ENCODE measurements at regions not wholly inside any gene's neighbourhood (a gene's known extent, or its start where the extent isn't known, plus 50 kb on each side); places are given as distances from the start of the nearest gene placed in this dataset.

- Histone ChIP-seq H3K27ac (ENCODE audit: low read depth, low read length) (no peak overlapping the region), H3K4me1 (ENCODE audit: control insufficient read depth, low read length) (no peaks in the 10 kb centered on the region), H3K27me3 (ENCODE audit: control insufficient read depth, low read length) (no peaks in the 10 kb centered on the region), H3K4me2 (ENCODE audit: low read length) (no peak overlapping the region), H4K20me1 (ENCODE audit: control insufficient read depth, insufficient read depth, low read depth, low read length) (no peaks in the 10 kb centered on the region), H3F3A (ENCODE audit: control insufficient read depth, insufficient read depth) (no peaks in the 10 kb centered on the region), H3K9me2 (replicated peaks; ENCODE audit: control insufficient read depth, low read length) (no peaks in the 10 kb centered on the region), H3K79me2 (ENCODE audit: control insufficient read depth, low read length) (no peaks in the 10 kb centered on the region), H3K9me3 (ENCODE audit: control insufficient read depth, insufficient read depth, low read length) (no peaks in the 10 kb centered on the region), H3K4me3 (ENCODE audit: low read length) (no peak overlapping the region), H3K36me3 (ENCODE audit: control insufficient read depth, low read length) (no peaks in the 10 kb centered on the region)
- TF ChIP-seq EZH2phosphoT487 (IDR thresholded peaks at IDR 0.05; ENCODE audit: borderline replicate concordance, low read length) (no peak), CTCF (IDR thresholded peaks at IDR 0.05; ENCODE audit: low read depth, low read length, poor library complexity, severe bottlenecking) (no peak)
Measured at GRCh38 chr3:55191911-55192775, 264.3 kb upstream of the LRTM1 start.

GRCh38 chr3:55190331-55190730 is 262.5 kb upstream of the LRTM1 start:
- Histone ChIP-seq H3K9me2 (replicated peaks; ENCODE audit: control insufficient read depth, low read length) (no peaks in the 10 kb centered on the region), H3K79me2 (ENCODE audit: control insufficient read depth, low read length) (no peaks in the 10 kb centered on the region), H3K27ac (ENCODE audit: low read depth, low read length) (no peak overlapping the region), H3K4me3 (ENCODE audit: low read length) (no peak overlapping the region), H3K36me3 (ENCODE audit: control insufficient read depth, low read length) (no peaks in the 10 kb centered on the region), H3K27me3 (ENCODE audit: control insufficient read depth, low read length) (no peaks in the 10 kb centered on the region), H3F3A (ENCODE audit: control insufficient read depth, insufficient read depth) (no peaks in the 10 kb centered on the region), H3K4me1 (ENCODE audit: control insufficient read depth, low read length) (no peaks in the 10 kb centered on the region), H4K20me1 (ENCODE audit: control insufficient read depth, insufficient read depth, low read depth, low read length) (no peaks in the 10 kb centered on the region), H3K9me3 (ENCODE audit: control insufficient read depth, insufficient read depth, low read length) (no peaks in the 10 kb centered on the region), H3K4me2 (ENCODE audit: low read length) (no peak overlapping the region)
- no peak for TF ChIP-seq EZH2phosphoT487 (IDR thresholded peaks at IDR 0.05; ENCODE audit: borderline replicate concordance, low read length)
- no peak for TF ChIP-seq CTCF (IDR thresholded peaks at IDR 0.05; ENCODE audit: low read depth, low read length, poor library complexity, severe bottlenecking)

DNA sequence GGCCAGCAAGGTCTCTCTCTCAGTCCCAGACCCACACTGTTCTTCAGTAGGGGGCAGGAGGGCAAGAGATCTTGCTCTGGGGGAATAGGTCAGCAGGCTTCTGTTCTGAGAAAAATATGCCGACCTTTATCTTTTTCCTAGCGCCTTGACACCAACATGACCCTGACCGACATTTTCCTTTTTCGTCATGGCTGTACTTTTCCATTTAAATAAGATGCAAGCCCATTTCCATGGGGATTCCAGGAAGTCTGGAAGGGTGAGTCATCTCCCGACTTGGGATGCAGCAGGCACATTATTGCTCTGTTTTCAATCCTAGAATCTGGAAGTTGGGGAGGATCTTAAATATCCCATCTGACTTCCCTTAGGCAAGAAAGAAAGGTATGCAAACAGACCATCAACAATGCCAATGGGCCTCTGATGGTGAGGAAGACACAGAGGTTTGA is 261.5 kb upstream of the LRTM1 start:
- Histone ChIP-seq H3K4me2 (ENCODE audit: low read length) (no peak overlapping the region), H3K9me2 (replicated peaks; ENCODE audit: control insufficient read depth, low read length) (no peaks in the 10 kb centered on the region), H3K4me1 (ENCODE audit: control insufficient read depth, low read length) (no peaks in the 10 kb centered on the region), H3K4me3 (ENCODE audit: low read length) (no peak overlapping the region), H3K27me3 (ENCODE audit: control insufficient read depth, low read length) (no peaks in the 10 kb centered on the region), H3K9me3 (ENCODE audit: control insufficient read depth, insufficient read depth, low read length) (no peaks in the 10 kb centered on the region), H3F3A (ENCODE audit: control insufficient read depth, insufficient read depth) (no peaks in the 10 kb centered on the region), H4K20me1 (ENCODE audit: control insufficient read depth, insufficient read depth, low read depth, low read length) (no peaks in the 10 kb centered on the region), H3K36me3 (ENCODE audit: control insufficient read depth, low read length) (no peaks in the 10 kb centered on the region), H3K27ac (ENCODE audit: low read depth, low read length) (no peak overlapping the region), H3K79me2 (ENCODE audit: control insufficient read depth, low read length) (no peaks in the 10 kb centered on the region)
- TF ChIP-seq CTCF (IDR thresholded peaks at IDR 0.05; ENCODE audit: low read depth, low read length, poor library complexity, severe bottlenecking) (no peak), EZH2phosphoT487 (IDR thresholded peaks at IDR 0.05; ENCODE audit: borderline replicate concordance, low read length) (no peak)

All from DOHH2 (cell line).